ENCODE measurements at regions not wholly inside any gene's neighbourhood (a gene's known extent, or its start where the extent isn't known, plus 50 kb on each side); places are given as distances from the start of the nearest gene placed in this dataset.

- no peak for DNase-seq (ENCODE audit: low read depth)
These were observed 94.3 kb upstream of the BHLHE23 start for GRCh38 chr20:63100926-63101699.

- DNase-seq (ENCODE audit: low read depth) = no peak
These were observed 93.6 kb upstream of the BHLHE23 start for GRCh38 chr20:63100174-63100925.

GRCh38 chr20:63099456-63100173 is 92.9 kb upstream of the BHLHE23 start:
- no peak for DNase-seq (ENCODE audit: low read depth)

- no peak for DNase-seq (ENCODE audit: low read depth)
These were observed 91.5 kb upstream of the BHLHE23 start for GRCh38 chr20:63098195-63098810.

GRCh38 chr20:63097336-63097831 is 90.6 kb upstream of the BHLHE23 start:
- no peak for DNase-seq (ENCODE audit: low read depth)

- DNase-seq (ENCODE audit: low read depth) = no peak
These were observed 90.0 kb upstream of the BHLHE23 start for GRCh38 chr20:63096681-63097335.

GRCh38 chr20:63095718-63096654 is 89.2 kb upstream of the BHLHE23 start:
- no peak for DNase-seq (ENCODE audit: low read depth)

GRCh38 chr20:63094767-63095499 is 88.2 kb upstream of the BHLHE23 start:
- no peak for DNase-seq (ENCODE audit: low read depth)

GRCh38 chr20:63093966-63094766 is 87.4 kb upstream of the BHLHE23 start:
- DNase-seq (ENCODE audit: low read depth) = no peak

- DNase-seq (ENCODE audit: low read depth) = no peak
These were observed 86.0 kb upstream of the BHLHE23 start for GRCh38 chr20:63092660-63093215.

- no peak for DNase-seq (ENCODE audit: low read depth)
These were observed 85.3 kb upstream of the BHLHE23 start for GRCh38 chr20:63091901-63092659.

GRCh38 chr20:63090682-63091571 is 84.2 kb upstream of the BHLHE23 start:
- DNase-seq (ENCODE audit: low read depth) = no peak

GRCh38 chr20:63090052-63090451 is 83.3 kb upstream of the BHLHE23 start:
- DNase-seq (ENCODE audit: low read depth) = no peak

- no peak for DNase-seq (ENCODE audit: low read depth)
These were observed 82.5 kb upstream of the BHLHE23 start for GRCh38 chr20:63089051-63089907.

- DNase-seq (ENCODE audit: low read depth) = no peak
These were observed 81.3 kb upstream of the BHLHE23 start for GRCh38 chr20:63087872-63088680.

Measured in stimulated activated CD8-positive, alpha-beta memory T cell treated with anti-CD3 and anti-CD28 coated beads, Interleukin-12 subunit alpha, Interleukin-12 subunit beta, amount 100 ng/mL, for 4 hours (primary cell).